ENCODE measurements at regions not wholly inside any gene's neighbourhood (a gene's known extent, or its start where the extent isn't known, plus 50 kb on each side); places are given as distances from the start of the nearest gene placed in this dataset.

DNA sequence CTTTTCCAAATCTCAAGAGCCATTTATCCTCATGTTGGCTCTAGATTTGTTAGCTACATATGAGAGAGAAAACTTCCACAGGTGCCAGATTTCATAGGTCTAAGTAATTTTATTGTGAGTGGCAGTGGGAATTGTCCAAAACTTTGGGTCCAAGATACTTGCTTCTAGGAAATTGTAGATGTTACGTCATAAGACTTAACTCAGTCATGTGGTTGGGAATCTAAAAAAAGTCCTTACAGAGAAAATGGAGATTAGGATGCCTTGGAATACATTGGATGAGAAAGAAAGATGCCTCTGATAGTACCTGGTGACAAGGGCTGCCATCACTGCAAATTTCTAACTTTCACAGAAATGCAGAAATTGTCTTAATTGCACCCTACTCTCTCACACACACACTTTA is 506.5 kb downstream of the C4orf33 start:
- intact Hi-C loops (cut with DNase I): no loop called here
- no peak for DNase-seq (ENCODE audit: low spot score)

GRCh38 chr4:129603241-129603931 is 507.4 kb downstream of the C4orf33 start:
- no peak for DNase-seq (ENCODE audit: low spot score)

DNA sequence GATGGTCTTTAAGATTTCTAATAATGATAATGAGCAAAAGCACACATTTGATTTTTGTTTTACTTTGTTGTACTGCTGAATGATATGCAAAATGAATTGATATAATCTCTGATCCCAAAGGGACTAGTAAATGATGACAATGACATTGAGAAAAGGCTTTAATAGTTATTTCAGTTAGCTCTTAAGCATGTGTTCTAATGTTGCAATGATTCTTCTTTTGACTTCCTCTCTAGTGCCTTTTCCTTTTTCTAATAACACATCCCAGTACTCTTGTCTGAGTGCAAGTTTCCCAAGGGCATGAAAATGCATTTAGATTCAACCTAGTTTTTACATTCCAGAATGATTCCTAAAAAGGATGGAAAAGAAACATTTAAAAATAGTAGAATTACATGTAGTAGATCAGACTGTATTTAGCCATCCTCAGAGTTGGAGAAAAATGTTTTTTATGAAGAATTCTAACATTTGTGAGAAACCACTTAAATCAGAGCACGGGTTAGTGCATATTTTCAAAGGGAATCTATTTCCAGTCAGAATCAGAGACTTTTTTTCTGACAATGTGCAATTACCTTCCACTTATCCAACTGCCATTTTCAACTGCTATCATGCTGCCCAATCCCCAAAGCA is 508.8 kb downstream of the C4orf33 start:
- no peak for DNase-seq (ENCODE audit: low spot score)
- intact Hi-C loops (cut with DNase I): no loop called here

More at GRCh38 chr4:129603241-129603931, 507.4 kb downstream of the C4orf33 start:
- intact Hi-C loops (cut with DNase I): no loop called here

DNA sequence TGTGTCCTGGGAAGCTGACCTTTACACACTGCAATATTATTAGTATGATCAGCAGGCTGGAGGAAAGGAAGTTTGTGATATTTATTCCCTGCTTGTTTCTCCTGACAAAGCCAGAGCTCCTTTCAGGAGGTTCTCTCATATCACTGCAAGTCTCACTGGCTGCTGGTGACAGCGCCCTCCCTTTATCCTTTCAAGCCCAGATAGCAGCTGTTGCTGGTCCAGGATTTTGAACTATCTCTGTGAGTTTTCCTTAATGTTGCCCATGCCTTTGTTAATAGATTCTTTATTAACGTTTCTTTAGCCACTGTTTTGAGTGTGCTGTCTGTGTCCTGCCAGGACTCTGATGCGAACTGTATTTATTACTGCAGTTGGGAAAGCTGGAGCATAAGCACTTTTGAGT is 518.7 kb downstream of the C4orf33 start:
- DNase-seq (ENCODE audit: low spot score): no peak
- intact Hi-C loops (cut with DNase I): no loop called here

DNA sequence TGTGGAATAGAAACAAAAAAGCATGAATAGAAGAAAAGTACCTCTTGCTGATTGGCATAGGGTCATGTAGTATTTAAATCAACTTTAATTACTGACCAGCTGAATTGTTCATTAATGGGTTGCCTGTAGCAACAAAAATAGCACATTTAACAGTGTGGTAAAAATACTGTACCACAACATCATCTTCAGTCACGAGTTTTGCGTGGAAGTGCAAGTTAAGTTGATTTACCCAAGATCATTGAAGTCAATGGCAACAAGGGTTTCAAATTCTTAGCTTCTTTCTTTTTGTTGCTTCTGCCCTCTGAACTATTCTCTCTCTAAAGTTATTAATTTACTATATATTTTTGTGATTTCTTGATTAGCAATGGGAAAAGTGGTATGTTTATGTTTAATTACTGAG is 526.6 kb downstream of the C4orf33 start:
- intact Hi-C loops (cut with DNase I): no loop called here

DNA sequence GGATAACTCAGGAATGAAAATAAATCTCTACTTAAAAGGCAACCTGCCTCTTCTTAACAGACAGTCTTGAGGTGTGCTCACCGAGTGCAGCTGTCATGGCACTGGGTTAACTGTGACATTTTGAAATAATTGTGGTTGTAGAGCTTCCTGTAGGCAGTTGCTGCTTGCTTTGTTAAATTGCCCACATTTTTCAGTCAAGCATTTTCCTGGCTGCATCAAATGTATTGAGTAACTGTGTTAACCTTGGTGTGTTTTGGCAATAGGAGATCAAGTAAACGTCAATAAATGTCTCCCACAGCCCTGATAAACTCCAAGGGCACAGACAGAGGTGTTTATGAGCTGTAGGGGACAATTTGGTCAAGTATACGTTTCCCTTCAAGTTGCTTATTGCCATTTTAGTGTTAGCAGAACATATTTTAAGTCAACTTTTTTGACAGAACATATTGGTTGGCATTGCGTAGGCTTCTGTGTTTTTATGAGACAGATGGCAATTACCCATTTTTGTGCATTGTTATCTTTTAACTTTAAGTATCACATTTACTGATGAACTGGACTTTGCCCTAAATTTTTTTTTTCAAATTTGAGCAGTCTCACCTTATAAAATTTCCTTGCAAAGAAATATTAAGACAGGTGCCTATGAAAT is 527.4 kb downstream of the C4orf33 start:
- DNase-seq (ENCODE audit: low spot score): no peak
- intact Hi-C loops (cut with DNase I): no loop called here

More for the DNA sequence above, 526.6 kb downstream of the C4orf33 start:
- DNase-seq (ENCODE audit: low spot score): no peak

DNA sequence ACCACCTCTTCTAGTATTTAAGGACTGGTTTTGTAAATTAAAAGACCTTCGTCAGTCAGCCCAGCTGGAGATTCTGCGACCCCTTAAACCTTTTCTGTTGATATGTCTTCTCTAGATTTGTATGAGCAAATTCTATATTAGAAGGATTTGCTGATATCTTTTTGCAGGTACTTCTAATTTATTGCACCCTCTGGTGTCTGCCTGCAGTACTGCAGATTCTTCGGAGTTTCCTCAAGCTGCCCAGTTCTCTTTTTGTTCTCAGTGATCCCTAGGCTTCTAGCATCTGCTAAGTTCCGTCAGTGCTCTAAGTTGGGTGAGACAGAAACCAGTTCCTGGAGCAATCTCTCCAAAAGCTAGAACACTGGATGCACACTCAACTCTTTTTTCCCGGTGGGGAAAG is 545.2 kb downstream of the C4orf33 start:
- intact Hi-C loops (cut with DNase I): loop anchor here (5.0 to 10.0 kb wide), 2 partner anchors 276 to 279 kb away; no protein-coding TSS in a partner anchor
- DNase-seq (ENCODE audit: low spot score): peak; percentile 67

DNA sequence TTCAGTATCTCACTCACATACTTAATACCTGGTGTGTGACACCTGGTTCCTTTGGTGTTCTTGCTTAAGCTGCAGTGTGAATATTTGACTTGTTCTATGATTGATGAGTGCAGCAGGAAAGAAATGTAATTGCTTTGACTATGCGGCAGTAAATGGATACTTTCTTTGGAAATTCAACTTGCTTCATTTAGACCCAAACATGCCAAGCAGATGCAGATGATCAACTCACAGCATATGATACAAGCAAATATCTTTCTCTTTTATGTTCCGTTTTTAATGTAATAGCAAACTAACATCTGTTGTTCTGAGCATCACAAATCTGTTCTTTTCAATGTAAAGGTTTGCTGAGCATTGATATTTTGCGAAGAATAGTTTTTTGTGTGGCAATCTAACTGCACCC is 549.5 kb downstream of the C4orf33 start:
- no peak for DNase-seq (ENCODE audit: low spot score)
- intact Hi-C loops (cut with DNase I): loop anchor here in 1 of 2 donors (10.0 kb wide), 1 partner anchor 281 kb away; no protein-coding TSS in a partner anchor

DNA sequence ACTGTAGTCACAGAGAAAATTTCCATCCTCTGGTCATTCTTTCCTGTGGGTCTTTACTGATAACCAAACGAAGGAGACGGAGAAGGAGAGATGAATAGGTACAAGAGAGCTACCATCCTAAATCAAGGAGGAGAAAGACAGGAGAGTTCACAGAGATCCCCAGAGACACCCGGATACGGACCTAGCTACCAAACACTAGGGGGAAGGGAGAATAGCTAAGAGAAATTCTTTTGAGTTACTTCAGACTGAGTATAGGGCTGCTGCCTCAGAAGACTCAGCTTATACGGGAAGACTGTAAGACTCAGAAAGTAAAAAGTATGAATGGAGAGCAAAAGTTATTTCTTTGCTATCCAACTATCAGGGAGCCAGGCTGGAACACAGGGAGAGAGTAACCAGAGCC is 572.1 kb downstream of the C4orf33 start:
- DNase-seq (ENCODE audit: low spot score): no peak
- intact Hi-C loops (cut with DNase I): no loop called here

- intact Hi-C loops (cut with DNase I): no loop called here
- DNase-seq (ENCODE audit: low spot score): no peak
Measured at GRCh38 chr4:129672941-129673340, 577.0 kb downstream of the C4orf33 start.

GRCh38 chr4:129675036-129675435 is 579.1 kb downstream of the C4orf33 start:
- DNase-seq (ENCODE audit: low spot score): no peak
- intact Hi-C loops (cut with DNase I): no loop called here

GRCh38 chr4:129676934-129677333 is 581.0 kb downstream of the C4orf33 start:
- no peak for DNase-seq (ENCODE audit: low spot score)
- intact Hi-C loops (cut with DNase I): no loop called here

DNA sequence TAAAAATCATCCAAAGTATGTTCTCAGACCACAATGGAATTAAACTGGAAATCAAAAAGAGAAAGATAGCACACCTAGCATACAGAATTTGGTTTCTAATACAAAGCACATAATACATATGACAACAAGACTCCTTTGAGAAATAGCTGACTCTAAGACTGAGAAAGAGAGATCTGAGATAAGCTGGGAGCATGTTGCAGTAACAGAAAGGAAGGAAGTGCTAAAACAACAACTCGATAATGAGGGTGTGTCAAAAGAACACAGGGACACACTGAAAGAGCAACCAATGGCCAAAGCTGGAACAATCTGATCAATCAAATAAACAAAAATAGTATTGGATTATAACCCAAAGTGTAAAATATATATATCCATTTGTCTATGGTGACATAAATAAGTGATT is 586.6 kb downstream of the C4orf33 start:
- intact Hi-C loops (cut with DNase I): no loop called here
- no peak for DNase-seq (ENCODE audit: low spot score)

DNA sequence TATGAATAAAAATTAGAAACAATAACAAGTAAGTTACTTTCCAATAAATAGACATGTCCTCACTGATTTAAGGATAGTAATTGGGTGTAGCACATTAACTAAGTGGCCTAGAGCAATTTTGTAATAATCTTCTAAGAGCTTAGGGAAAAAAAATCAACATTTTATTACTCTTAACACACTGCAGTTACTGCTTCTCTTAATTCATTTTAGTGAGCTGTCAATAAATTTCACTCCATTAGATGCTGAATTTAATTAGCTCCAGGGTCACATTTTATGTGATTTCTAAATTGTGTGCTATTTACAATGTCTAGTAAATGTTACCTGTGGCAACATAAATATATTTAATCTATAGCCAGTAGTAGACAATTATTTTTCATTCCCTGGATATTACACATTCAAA is 612.0 kb downstream of the C4orf33 start:
- no peak for DNase-seq (ENCODE audit: low spot score)
- intact Hi-C loops (cut with DNase I): no loop called here

DNA sequence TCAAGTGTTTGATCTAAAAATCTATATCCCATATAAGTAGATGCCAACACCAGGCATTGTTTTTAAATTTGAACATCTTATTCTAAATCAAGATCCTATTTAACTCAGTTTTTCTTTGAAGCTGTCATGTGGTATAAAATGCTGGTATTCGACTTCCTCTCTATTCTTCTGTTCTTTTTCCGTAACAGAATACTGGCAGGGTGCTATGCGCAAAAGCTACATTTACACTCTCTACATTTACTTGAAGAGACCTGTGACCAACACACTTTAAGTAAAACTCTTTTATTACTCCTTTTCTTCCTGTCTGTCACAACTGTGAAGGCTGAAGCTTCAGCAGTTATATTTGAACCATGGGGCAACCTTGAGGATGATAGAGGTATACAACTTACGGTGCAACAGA is 612.8 kb downstream of the C4orf33 start:
- intact Hi-C loops (cut with DNase I): no loop called here
- no peak for DNase-seq (ENCODE audit: low spot score)

- DNase-seq (ENCODE audit: low spot score): no peak
- intact Hi-C loops (cut with DNase I): no loop called here
Measured at GRCh38 chr4:129738175-129738574, 642.2 kb downstream of the C4orf33 start.

DNA sequence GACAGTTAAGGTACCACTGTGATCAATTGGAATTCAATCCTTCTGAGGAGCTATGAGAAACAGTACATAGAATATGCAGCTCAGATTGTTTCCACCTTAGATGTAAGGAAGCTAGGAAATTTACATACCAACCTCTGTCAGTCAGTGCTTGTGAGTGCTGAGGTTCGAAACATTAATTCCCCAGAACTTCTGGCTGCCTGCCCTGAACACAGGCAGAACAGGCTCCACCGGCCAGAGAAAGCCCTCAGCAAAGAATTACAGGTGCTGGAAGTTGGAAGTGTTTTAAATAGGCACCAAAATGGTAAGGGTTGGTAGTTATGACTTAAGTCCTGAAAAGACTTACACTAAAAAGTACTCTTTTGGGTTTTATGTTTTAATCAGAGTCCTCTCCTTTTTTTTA is 651.8 kb downstream of the C4orf33 start:
- no peak for DNase-seq (ENCODE audit: low spot score)
- intact Hi-C loops (cut with DNase I): no loop called here

GRCh38 chr4:129748991-129749390 is 653.0 kb downstream of the C4orf33 start:
- no peak for DNase-seq (ENCODE audit: low spot score)
- intact Hi-C loops (cut with DNase I): no loop called here

GRCh38 chr4:129751646-129752045 is 655.7 kb downstream of the C4orf33 start:
- DNase-seq (ENCODE audit: low spot score): no peak
- intact Hi-C loops (cut with DNase I): no loop called here

GRCh38 chr4:129783596-129783995 is 687.6 kb downstream of the C4orf33 start:
- intact Hi-C loops (cut with DNase I): no loop called here
- DNase-seq (ENCODE audit: low spot score): no peak

GRCh38 chr4:129788486-129788885 is 692.5 kb downstream of the C4orf33 start:
- intact Hi-C loops (cut with DNase I): no loop called here
- DNase-seq (ENCODE audit: low spot score): no peak
